C4-2B (cell line): ENCODE measurements at regions not wholly inside any gene's neighbourhood (a gene's known extent, or its start where the extent isn't known, plus 50 kb on each side); places are given as distances from the start of the nearest gene placed in this dataset.

ENCODE experiments used
- H3K27ac ChIP-seq: fragments of 450-650 bp; 2 replicates; pipeline ENCODE4 v1.5.1; 2017
- CTCF ChIP-seq: fragments of 450-650 bp; conservative IDR thresholded peaks from 2 replicates; pipeline ENCODE4 v1.5.1; 2017; ENCODE audit warnings: mild to moderate bottlenecking
- ZFX ChIP-seq: fragments of 450-650 bp; IDR thresholded peaks from 2 replicates; pipeline ENCODE4 v1.6.1; 2017

- no peak overlapping the region for H3K27ac ChIP-seq
- TF ChIP-seq CTCF (no peak), ZFX (no peak)
Observed at GRCh38 chr2:204445149-204445548, 100.1 kb upstream of the PARD3B start.

- H3K27ac ChIP-seq: no peak overlapping the region
Observed at GRCh38 chr2:204447722-204448121, 97.6 kb upstream of the PARD3B start.

GRCh38 chr2:204449977-204450376 lies 95.3 kb upstream of the PARD3B start:
- TF ChIP-seq CTCF (no peak), ZFX (no peak)

More at GRCh38 chr2:204447722-204448121, 97.6 kb upstream of the PARD3B start:
- TF ChIP-seq ZFX (no peak), CTCF (no peak)

GRCh38 chr2:204451766-204452165 lies 93.5 kb upstream of the PARD3B start:
- H3K27ac ChIP-seq: no peak overlapping the region
- TF ChIP-seq CTCF: no peak
- TF ChIP-seq ZFX: no peak

More at GRCh38 chr2:204449977-204450376, 95.3 kb upstream of the PARD3B start:
- no peak overlapping the region for H3K27ac ChIP-seq

- no peak for TF ChIP-seq CTCF
- H3K27ac ChIP-seq: no peak overlapping the region
Observed at GRCh38 chr2:204452464-204453023, 92.7 kb upstream of the PARD3B start.

- TF ChIP-seq CTCF: no peak
- TF ChIP-seq ZFX: no peak
- no peak overlapping the region for H3K27ac ChIP-seq
Observed at GRCh38 chr2:204453730-204454167, 91.5 kb upstream of the PARD3B start.

- TF ChIP-seq ZFX (no peak), CTCF (no peak)
- no peak overlapping the region for H3K27ac ChIP-seq
Observed at GRCh38 chr2:204454672-204455380, 90.4 kb upstream of the PARD3B start.
